Testis (tissue), 2 donors: ENCODE measurements at regions not wholly inside any gene's neighbourhood (a gene's known extent, or its start where the extent isn't known, plus 50 kb on each side); places are given as distances from the start of the nearest gene placed in this dataset.
"Not testable (repeated sequence)": the region's sequence is repeated elsewhere in the genome, so short reads cannot be mapped to it uniquely, and the experiment has no call there.

Experiments used
- DNase-seq: peaks from one replicate; pipeline ENCODE4 v3.0.0-alpha.2; 2019
- H3K27ac ChIP-seq, 2 donors: fragments of 200-600 bp; sonication (generic); one replicate each; pipeline ENCODE4 v1.5.1; 2019
- H3K27me3 ChIP-seq: fragments of 200-600 bp; sonication (generic); one replicate; pipeline ENCODE4 v1.5.1; 2019
- H3K36me3 ChIP-seq: fragments of 200-600 bp; sonication (generic); one replicate; pipeline ENCODE4 v1.5.1; 2017; ENCODE audit warnings: low read depth; ENCODE audit errors: missing control alignments
- H3K4me1 ChIP-seq: fragments of 200-600 bp; sonication (generic); one replicate; pipeline ENCODE4 v1.5.1; 2019
- H3K4me3 ChIP-seq, 2 donors: fragments of 200-600 bp; sonication (generic); one replicate each; pipeline ENCODE4 v1.5.1; 2017 to 2019
- H3K9me3 ChIP-seq: fragments of 200-600 bp; sonication (generic); one replicate; pipeline ENCODE4 v1.5.1; 2017
- CTCF ChIP-seq, 3 experiments: fragments of 450-650 bp in 2 of 3; fragments of 200-600 bp in 1 of 3; sonication (generic) in 1 of 3; IDR thresholded peaks; one replicate each; pipeline ENCODE4 v1.5.1; 2016 to 2019; ENCODE audit warnings: antibody characterized with exemption in 3 of 3, mild to moderate bottlenecking in 2 of 3, moderate library complexity in 1 of 3
- POLR2A ChIP-seq: fragments of 450-650 bp; IDR thresholded peaks from one replicate; pipeline ENCODE4 v1.6.1; 2017; ENCODE audit warnings: antibody characterized with exemption, mild to moderate bottlenecking, moderate library complexity
- WGBS, 2 donors: methylation state at CpG; one replicate each; pipeline ENCODE4 v1.1.5; 2018; 5-methylcytosine and 5-hydroxymethylcytosine counted together
- intact Hi-C: fragments of 100-400 bp; cut with DNase I; formaldehyde crosslinking; loops from one replicate; pipeline ENCODE4 v1.15.1; 2023; ENCODE audit warnings: low total_unique reads

- Histone ChIP-seq H3K27ac (no peak overlapping the region), H3K36me3 (no peaks in the 10 kb centered on the region), H3K4me1 (no peaks in the 10 kb centered on the region), H3K4me3 (no peak overlapping the region), H3K9me3 (no peaks in the 10 kb centered on the region), H3K27me3 (no peaks in the 10 kb centered on the region)
- TF ChIP-seq POLR2A (no peak), CTCF (IDR thresholded peaks at IDR 0.05) (no peak)
- no peak for DNase-seq
- WGBS, 2 donors: 80% methylated on average over 3 of the region's 3 CpGs
- intact Hi-C loops: no loop called here
Observed at GRCh38 chr2:210938228-210938627, 381.8 kb downstream of the CPS1 start.

GRCh38 chr2:210946395-210946794 lies 390.0 kb downstream of the CPS1 start:
- no peaks in the 10 kb centered on the region for H3K36me3 ChIP-seq
- no peak for DNase-seq
- no peak overlapping the region for H3K27ac ChIP-seq
- no peaks in the 10 kb centered on the region for H3K27me3 ChIP-seq
- no peak overlapping the region for H3K4me3 ChIP-seq
- WGBS, 2 donors: 76 to 82% methylated on average over 2 of the region's 2 CpGs
- no peaks in the 10 kb centered on the region for H3K4me1 ChIP-seq
- H3K9me3 ChIP-seq: no peaks in the 10 kb centered on the region
- TF ChIP-seq POLR2A (no peak), CTCF (IDR thresholded peaks at IDR 0.05) (no peak)
- intact Hi-C loops: no loop called here

GRCh38 chr2:210950434-210951060 lies 394.1 kb downstream of the CPS1 start:
- H3K9me3 ChIP-seq, H3K36me3 ChIP-seq, DNase-seq, H3K27me3 ChIP-seq, intact Hi-C loops, H3K4me1 ChIP-seq, H3K27ac ChIP-seq: not testable (repeated sequence)
- H3K4me3 ChIP-seq: peak overlapping the region; percentile 26 to 29
- 78 to 92% methylated on average over 10 to 28 of the region's 41 CpGs for WGBS, 2 donors

- intact Hi-C loops: no loop called here
Observed at GRCh38 chr2:210954386-210954907, 398.0 kb downstream of the CPS1 start.

GRCh38 chr2:210955591-210955990 lies 399.2 kb downstream of the CPS1 start:
- DNase-seq: no peak
- Histone ChIP-seq H3K9me3 (no peaks in the 10 kb centered on the region), H3K36me3 (no peaks in the 10 kb centered on the region), H3K27ac (no peak overlapping the region), H3K4me3 (no peak overlapping the region), H3K4me1 (no peaks in the 10 kb centered on the region), H3K27me3 (no peaks in the 10 kb centered on the region)
- 69 to 72% methylated on average over 3 of the region's 3 CpGs for WGBS, 2 donors
- no peak for TF ChIP-seq CTCF (IDR thresholded peaks at IDR 0.05)
- TF ChIP-seq POLR2A: no peak
- intact Hi-C loops: no loop called here

More at GRCh38 chr2:210954386-210954907, 398.0 kb downstream of the CPS1 start:
- Histone ChIP-seq H3K4me1 (no peaks in the 10 kb centered on the region), H3K4me3 (no peak overlapping the region), H3K36me3 (no peaks in the 10 kb centered on the region), H3K27ac (no peak overlapping the region), H3K27me3 (no peaks in the 10 kb centered on the region), H3K9me3 (no peaks in the 10 kb centered on the region)
- no peak for DNase-seq
- TF ChIP-seq POLR2A: no peak
- TF ChIP-seq CTCF (IDR thresholded peaks at IDR 0.05): no peak
- WGBS, 2 donors: 33 to 41% methylated on average over 2 of the region's 2 CpGs
